ENCODE measurements at regions not wholly inside any gene's neighbourhood (a gene's known extent, or its start where the extent isn't known, plus 50 kb on each side); places are given as distances from the start of the nearest gene placed in this dataset.

- DNase-seq: no peak
Observed at GRCh38 chr5:153879596-153879995, 159.1 kb downstream of the FAM114A2 start.

- no peak for DNase-seq
Observed at GRCh38 chr5:153866176-153866575, 172.5 kb downstream of the FAM114A2 start.

GRCh38 chr5:153865016-153865415 is 173.7 kb downstream of the FAM114A2 start:
- DNase-seq: no peak

GRCh38 chr5:153863951-153864350 is 174.8 kb downstream of the FAM114A2 start:
- DNase-seq: no peak

Data from NCI-H345 (cell line).